T-cell (primary cell): ENCODE measurements at regions not wholly inside any gene's neighbourhood (a gene's known extent, or its start where the extent isn't known, plus 50 kb on each side); places are given as distances from the start of the nearest gene placed in this dataset.

Source experiments
- ATAC-seq, 4 experiments: fragments of 200-7000 bp in 3 of 4; fragments of 150-1000 bp in 1 of 4; cut with Tn5 transposase; replicated peaks in 1 of 4; 1 replicate in 3 of 4; 2 replicates in 1 of 4; pipeline ENCODE4 v1.10.0; 2021; ENCODE audit warnings: moderate library complexity in 3 of 4, mild to moderate bottlenecking in 2 of 4, moderate number of reproducible peaks in 1 of 4
- CTCF ChIA-PET, 2 donors: fragments of 300-600 bp; sonication (Branson Sonifier 250); formaldehyde crosslinking; loops; one replicate each; lab custom pipeline; 2022; ENCODE audit warnings: antibody characterized with exemption in 2 of 2; lab: Charles Lee
- POLR2A ChIA-PET, 2 donors: fragments of 300-600 bp; sonication (Branson Sonifier 250); formaldehyde crosslinking; loops; one replicate each; lab custom pipeline; 2022; ENCODE audit warnings: antibody characterized with exemption in 2 of 2; lab: Charles Lee
- DNase-seq, 35 experiments: peaks; one replicate each; pipeline versions ENCODE4 v3.0.0 to v3.0.0-alpha.2; 2013 to 2023
- H3K27ac ChIP-seq: one replicate; pipeline ENCODE4 v1.5.1; 2013; ENCODE audit warnings: low read length
- H3K27me3 ChIP-seq, 2 experiments: replicated peaks in 1 of 2; 1 replicate in 1 of 2; 2 replicates in 1 of 2; pipeline versions ENCODE4 v1.6.1 to v1.7.0; 2013; ENCODE audit warnings: low read length in 1 of 2, mixed read lengths in 1 of 2; ENCODE audit not compliant: control insufficient read depth in 2 of 2, insufficient read depth in 2 of 2; ENCODE audit errors: extremely low read depth in 1 of 2
- H3K36me3 ChIP-seq, 2 donors: 1 replicate in 1 of 2; 2 replicates in 1 of 2; pipeline versions ENCODE4 v1.6.1 to v1.7.0; 2013; ENCODE audit warnings: low read length in 1 of 2; ENCODE audit not compliant: control insufficient read depth in 2 of 2, insufficient read depth in 1 of 2; ENCODE audit errors: extremely low read depth in 1 of 2
- H3K4me1 ChIP-seq, 2 experiments: 1 replicate in 1 of 2; 2 replicates in 1 of 2; pipeline versions ENCODE4 v1.6.1 to v1.7.0; 2013; ENCODE audit warnings: low read length in 2 of 2, mixed read lengths in 1 of 2; ENCODE audit not compliant: insufficient read depth in 2 of 2, control insufficient read depth in 1 of 2; ENCODE audit errors: extremely low read depth in 1 of 2
- H3K4me3 ChIP-seq, 2 donors: 1 replicate in 1 of 2; 2 replicates in 1 of 2; pipeline versions ENCODE4 v1.5.1 to v1.7.0; 2013; ENCODE audit warnings: mild to moderate bottlenecking in 2 of 2, low read length in 1 of 2, moderate library complexity in 1 of 2; ENCODE audit not compliant: control insufficient read depth in 1 of 2; ENCODE audit errors: extremely low read depth in 1 of 2
- H3K9me3 ChIP-seq: 2 replicates; pipeline ENCODE4 v1.7.0; 2013
- H3K27ac Mint-ChIP-seq, 2 donors: one replicate each; pipeline ENCODE4 v1.8.0; 2020 to 2021; ENCODE audit warnings: mild to moderate bottlenecking in 2 of 2, mixed read lengths in 2 of 2
- H3K27me3 Mint-ChIP-seq, 2 donors: one replicate each; pipeline ENCODE4 v1.8.0; 2021 to 2022; ENCODE audit warnings: mixed read lengths in 2 of 2
- H3K36me3 Mint-ChIP-seq: one replicate; pipeline ENCODE4 v1.8.0; 2021; ENCODE audit warnings: mixed read lengths
- H3K4me1 Mint-ChIP-seq, 3 donors: one replicate each; pipeline ENCODE4 v1.8.0; 2020 to 2022; ENCODE audit warnings: mixed read lengths in 3 of 3, mild to moderate bottlenecking in 1 of 3
- H3K4me3 Mint-ChIP-seq, 3 donors: one replicate each; pipeline ENCODE4 v1.8.0; 2020 to 2022; ENCODE audit warnings: mild to moderate bottlenecking in 3 of 3, mixed read lengths in 3 of 3, moderate library complexity in 3 of 3
- H3K9me3 Mint-ChIP-seq, 3 donors: one replicate each; pipeline ENCODE4 v1.8.0; 2020 to 2022; ENCODE audit warnings: mixed read lengths in 3 of 3
- WGBS: methylation state at CpG from one replicate; pipeline ENCODE4 v1.1.5; 2013; ENCODE audit warnings: missing lambda C conversion rate; ENCODE audit not compliant: insufficient coverage; 5-methylcytosine and 5-hydroxymethylcytosine counted together

- no peak for DNase-seq
- Mint-ChIP-seq H3K4me3 (no peak overlapping the region), H3K36me3 (no peaks in the 10 kb centered on the region), H3K27ac (no peak overlapping the region), H3K4me1 (no peaks in the 10 kb centered on the region), H3K9me3 (peaks cover 4 to 11% (median 7%) of the 10 kb centered on the region in 3 donors), H3K27me3 (no peaks in the 10 kb centered on the region)
- Histone ChIP-seq H3K36me3 (no peaks in the 10 kb centered on the region), H3K9me3 (no peaks in the 10 kb centered on the region), H3K27ac (no peak overlapping the region), H3K4me1 (no peaks in the 10 kb centered on the region), H3K27me3 (no peaks in the 10 kb centered on the region), H3K4me3 (no peak overlapping the region)
- ChIA-PET CTCF (no interaction called here), POLR2A (no interaction called here)
- 71% methylated on average over 4 of the region's 7 CpGs for WGBS
- no peak for ATAC-seq
Observed at GRCh38 chr13:107824635-107825034, 390.7 kb downstream of the LIG4 start.

DNA sequence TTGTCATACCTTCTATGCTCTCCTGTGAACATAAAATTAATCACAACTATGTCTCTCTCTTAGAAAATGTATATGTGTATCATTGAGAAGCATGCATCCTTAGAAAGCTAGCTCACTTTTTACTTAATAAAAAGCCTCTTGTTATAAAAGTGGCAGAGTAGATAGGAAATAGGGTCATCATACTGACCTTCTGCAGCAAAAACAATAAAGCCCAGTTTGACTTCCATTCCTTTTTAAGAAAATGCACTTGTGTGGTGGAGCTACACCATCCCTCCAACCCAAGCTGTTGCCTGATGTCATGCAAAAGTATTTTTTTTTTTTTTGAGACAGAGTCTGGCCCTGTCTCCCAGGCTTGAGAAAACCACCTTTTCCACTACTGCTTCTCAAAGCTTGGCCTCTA lies 393.3 kb downstream of the LIG4 start:
- H3K27ac Mint-ChIP-seq, result no peak overlapping the region
- no peak for ATAC-seq
- POLR2A ChIA-PET, result no interaction called here
- Histone ChIP-seq H3K4me3 (no peak overlapping the region), H3K27ac (no peak overlapping the region), H3K9me3 (no peaks in the 10 kb centered on the region), H3K27me3 (no peaks in the 10 kb centered on the region), H3K36me3 (no peaks in the 10 kb centered on the region), H3K4me1 (no peaks in the 10 kb centered on the region)
- CTCF ChIA-PET, result no interaction called here
- no peak overlapping the region for H3K4me3 Mint-ChIP-seq
- no peaks in the 10 kb centered on the region for H3K36me3 Mint-ChIP-seq
- peaks cover 5 to 15% (median 9%) of the 10 kb centered on the region in 3 donors for H3K9me3 Mint-ChIP-seq
- DNase-seq, result no peak
- H3K27me3 Mint-ChIP-seq, result no peaks in the 10 kb centered on the region
- H3K4me1 Mint-ChIP-seq, result no peaks in the 10 kb centered on the region

DNA sequence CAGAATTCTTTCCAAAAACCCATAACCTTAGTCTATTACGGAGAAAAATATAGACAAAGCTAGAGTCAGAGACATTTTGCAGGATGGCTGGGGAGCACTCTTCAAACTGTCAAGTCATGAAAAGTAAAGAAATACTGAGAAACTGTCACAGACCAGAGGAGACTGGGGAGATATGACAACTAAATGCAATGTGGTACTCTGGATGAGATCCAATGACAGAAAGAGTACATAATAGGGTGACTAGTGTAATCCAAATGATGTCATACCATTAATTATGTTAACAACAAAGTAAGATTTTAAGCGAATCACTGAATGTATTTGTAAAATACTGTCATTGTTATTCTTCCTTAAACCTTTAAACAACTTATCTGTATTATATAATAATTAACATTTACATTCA lies 393.8 kb downstream of the LIG4 start:
- no CpG with 5 or more reads among the region's 2 CpGs for WGBS
- DNase-seq (no peak), ATAC-seq (no peak)
- Histone ChIP-seq H3K27me3 (no peaks in the 10 kb centered on the region), H3K36me3 (no peaks in the 10 kb centered on the region), H3K27ac (no peak overlapping the region), H3K4me3 (no peak overlapping the region), H3K4me1 (no peaks in the 10 kb centered on the region), H3K9me3 (no peaks in the 10 kb centered on the region)
- H3K27me3 Mint-ChIP-seq, result no peaks in the 10 kb centered on the region
- H3K27ac Mint-ChIP-seq, result no peak overlapping the region
- ChIA-PET POLR2A (no interaction called here), CTCF (no interaction called here)
- H3K36me3 Mint-ChIP-seq, result no peaks in the 10 kb centered on the region
- no peaks in the 10 kb centered on the region for H3K4me1 Mint-ChIP-seq
- H3K4me3 Mint-ChIP-seq, result no peak overlapping the region
- peaks cover 5 to 15% (median 9%) of the 10 kb centered on the region in 3 donors for H3K9me3 Mint-ChIP-seq

DNA sequence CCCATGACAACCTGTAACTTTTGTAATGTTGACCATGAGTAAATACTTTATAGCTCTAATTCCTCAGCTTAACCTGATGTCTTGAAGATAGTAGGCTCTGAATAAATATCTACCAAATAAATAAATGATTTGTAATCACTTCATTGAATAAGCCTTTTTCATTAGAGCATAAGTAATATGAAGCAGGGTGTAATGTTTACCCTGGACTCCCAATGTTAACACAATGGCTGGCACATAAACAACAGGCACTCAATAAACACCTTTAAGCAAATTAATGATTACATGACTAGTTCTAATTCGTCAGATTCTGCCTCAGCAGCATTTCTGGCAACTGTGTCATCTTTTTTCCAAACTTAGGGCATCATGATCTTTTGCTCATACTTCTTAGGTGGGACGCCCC lies 396.3 kb downstream of the LIG4 start:
- Mint-ChIP-seq H3K27ac (no peak overlapping the region), H3K27me3 (no peaks in the 10 kb centered on the region), H3K36me3 (no peaks in the 10 kb centered on the region), H3K9me3 (peaks cover 5 to 7% (median 6%) of the 10 kb centered on the region in 3 donors), H3K4me3 (no peak overlapping the region), H3K4me1 (no peaks in the 10 kb centered on the region)
- no peak overlapping the region for H3K4me3 ChIP-seq
- no peaks in the 10 kb centered on the region for H3K27me3 ChIP-seq
- ATAC-seq (no peak), DNase-seq (no peak)
- no peak overlapping the region for H3K27ac ChIP-seq
- no peaks in the 10 kb centered on the region for H3K9me3 ChIP-seq
- WGBS, result 71% methylated on average over 2 of the region's 2 CpGs
- ChIA-PET CTCF (no interaction called here), POLR2A (no interaction called here)
- H3K36me3 ChIP-seq, result no peaks in the 10 kb centered on the region
- no peaks in the 10 kb centered on the region for H3K4me1 ChIP-seq

GRCh38 chr13:107817647-107818287 lies 397.6 kb downstream of the LIG4 start:
- H3K27me3 ChIP-seq, result no peaks in the 10 kb centered on the region
- ChIA-PET POLR2A (no interaction called here), CTCF (no interaction called here)
- no peak overlapping the region for H3K4me3 ChIP-seq
- H3K27ac ChIP-seq, result no peak overlapping the region
- H3K4me1 ChIP-seq, result no peaks in the 10 kb centered on the region
- H3K27me3 Mint-ChIP-seq, result no peaks in the 10 kb centered on the region
- no peak overlapping the region for H3K27ac Mint-ChIP-seq
- WGBS, result 73% methylated on average over 2 of the region's 6 CpGs
- no peaks in the 10 kb centered on the region for H3K9me3 ChIP-seq
- no peaks in the 10 kb centered on the region for H3K4me1 Mint-ChIP-seq
- H3K4me3 Mint-ChIP-seq, result no peak overlapping the region
- no peaks in the 10 kb centered on the region for H3K36me3 ChIP-seq
- no peaks in the 10 kb centered on the region for H3K36me3 Mint-ChIP-seq
- peaks cover 5 to 6% (median 5%) of the 10 kb centered on the region in 3 donors for H3K9me3 Mint-ChIP-seq
- DNase-seq (no peak), ATAC-seq (no peak)

- Mint-ChIP-seq H3K9me3 (no peaks in the 10 kb centered on the region), H3K36me3 (no peaks in the 10 kb centered on the region), H3K27me3 (no peaks in the 10 kb centered on the region), H3K4me3 (no peak overlapping the region), H3K4me1 (no peaks in the 10 kb centered on the region), H3K27ac (no peak overlapping the region)
- no peak overlapping the region for H3K4me3 ChIP-seq
- H3K36me3 ChIP-seq, result no peaks in the 10 kb centered on the region
- H3K27ac ChIP-seq, result no peak overlapping the region
- DNase-seq (no peak), ATAC-seq (no peak)
- H3K9me3 ChIP-seq, result no peaks in the 10 kb centered on the region
- ChIA-PET POLR2A (no interaction called here), CTCF (no interaction called here)
- no peaks in the 10 kb centered on the region for H3K27me3 ChIP-seq
- no peaks in the 10 kb centered on the region for H3K4me1 ChIP-seq
Observed at GRCh38 chr13:107812014-107812412, 403.3 kb downstream of the LIG4 start.
